Testis (tissue), 2 donors: ENCODE measurements at regions not wholly inside any gene's neighbourhood (a gene's known extent, or its start where the extent isn't known, plus 50 kb on each side); places are given as distances from the start of the nearest gene placed in this dataset.

Source experiments
- CTCF ChIP-seq, 3 experiments: fragments of 450-650 bp in 2 of 3; fragments of 200-600 bp in 1 of 3; sonication (generic) in 1 of 3; IDR thresholded peaks; one replicate each; pipeline ENCODE4 v1.5.1; 2016 to 2019; ENCODE audit warnings: antibody characterized with exemption in 3 of 3, mild to moderate bottlenecking in 2 of 3, moderate library complexity in 1 of 3
- POLR2A ChIP-seq: fragments of 450-650 bp; IDR thresholded peaks from one replicate; pipeline ENCODE4 v1.6.1; 2017; ENCODE audit warnings: antibody characterized with exemption, mild to moderate bottlenecking, moderate library complexity

GRCh38 chr4:138599965-138600364, 357.8 kb upstream of the SLC7A11 start:
- TF ChIP-seq CTCF (IDR thresholded peaks at IDR 0.05) (no peak), POLR2A (no peak)
